ENCODE measurements at regions not wholly inside any gene's neighbourhood (a gene's known extent, or its start where the extent isn't known, plus 50 kb on each side); places are given as distances from the start of the nearest gene placed in this dataset.

GRCh38 chr5:165999693-166000320, 2291.6 kb upstream of the WWC1 start:
- Histone ChIP-seq H3K9me3 (ENCODE audit: control insufficient read depth, low read length) (no peaks in the 10 kb centered on the region), H3K4me3 (ENCODE audit: insufficient read depth, low read depth, low read length, poor library complexity, severe bottlenecking) (no peak overlapping the region), H3K36me3 (ENCODE audit: control insufficient read depth, insufficient read depth, low read length) (no peaks in the 10 kb centered on the region), H3K27ac (ENCODE audit: insufficient read depth, low read length, poor library complexity, severe bottlenecking) (no peak overlapping the region), H3K27me3 (replicated peaks; ENCODE audit: control insufficient read depth, insufficient read depth, low read length, poor library complexity, severe bottlenecking) (no peaks in the 10 kb centered on the region), H3K4me1 (ENCODE audit: control insufficient read depth, insufficient read depth, low read length, poor library complexity, severe bottlenecking) (no peaks in the 10 kb centered on the region)
- DNase-seq = no peak

- Histone ChIP-seq H3K27ac (ENCODE audit: insufficient read depth, low read length, poor library complexity, severe bottlenecking) (no peak overlapping the region), H3K9me3 (ENCODE audit: control insufficient read depth, low read length) (no peaks in the 10 kb centered on the region), H3K27me3 (replicated peaks; ENCODE audit: control insufficient read depth, insufficient read depth, low read length, poor library complexity, severe bottlenecking) (no peaks in the 10 kb centered on the region), H3K4me1 (ENCODE audit: control insufficient read depth, insufficient read depth, low read length, poor library complexity, severe bottlenecking) (no peaks in the 10 kb centered on the region), H3K4me3 (ENCODE audit: insufficient read depth, low read depth, low read length, poor library complexity, severe bottlenecking) (no peak overlapping the region), H3K36me3 (ENCODE audit: control insufficient read depth, insufficient read depth, low read length) (no peaks in the 10 kb centered on the region)
- no peak for DNase-seq
These were observed 2287.4 kb upstream of the WWC1 start for GRCh38 chr5:166004006-166004405.

GRCh38 chr5:166013415-166013814, 2278.0 kb upstream of the WWC1 start:
- DNase-seq = no peak
- H3K27me3 ChIP-seq (replicated peaks; ENCODE audit: control insufficient read depth, insufficient read depth, low read length, poor library complexity, severe bottlenecking) = no peaks in the 10 kb centered on the region
- H3K4me1 ChIP-seq (ENCODE audit: control insufficient read depth, insufficient read depth, low read length, poor library complexity, severe bottlenecking) = no peaks in the 10 kb centered on the region
- no peaks in the 10 kb centered on the region for H3K9me3 ChIP-seq (ENCODE audit: control insufficient read depth, low read length)
- no peak overlapping the region for H3K4me3 ChIP-seq (ENCODE audit: insufficient read depth, low read depth, low read length, poor library complexity, severe bottlenecking)
- H3K36me3 ChIP-seq (ENCODE audit: control insufficient read depth, insufficient read depth, low read length) = no peaks in the 10 kb centered on the region
- no peak overlapping the region for H3K27ac ChIP-seq (ENCODE audit: insufficient read depth, low read length, poor library complexity, severe bottlenecking)

- Histone ChIP-seq H3K4me1 (ENCODE audit: control insufficient read depth, insufficient read depth, low read length, poor library complexity, severe bottlenecking) (no peaks in the 10 kb centered on the region), H3K9me3 (ENCODE audit: control insufficient read depth, low read length) (no peaks in the 10 kb centered on the region), H3K4me3 (ENCODE audit: insufficient read depth, low read depth, low read length, poor library complexity, severe bottlenecking) (no peak overlapping the region), H3K36me3 (ENCODE audit: control insufficient read depth, insufficient read depth, low read length) (no peaks in the 10 kb centered on the region), H3K27ac (ENCODE audit: insufficient read depth, low read length, poor library complexity, severe bottlenecking) (no peak overlapping the region), H3K27me3 (replicated peaks; ENCODE audit: control insufficient read depth, insufficient read depth, low read length, poor library complexity, severe bottlenecking) (no peaks in the 10 kb centered on the region)
- DNase-seq = no peak
These were observed 2277.2 kb upstream of the WWC1 start for GRCh38 chr5:166014256-166014655.

- Histone ChIP-seq H3K27me3 (replicated peaks; ENCODE audit: control insufficient read depth, insufficient read depth, low read length, poor library complexity, severe bottlenecking) (no peaks in the 10 kb centered on the region), H3K36me3 (ENCODE audit: control insufficient read depth, insufficient read depth, low read length) (no peaks in the 10 kb centered on the region), H3K9me3 (ENCODE audit: control insufficient read depth, low read length) (no peaks in the 10 kb centered on the region), H3K4me1 (ENCODE audit: control insufficient read depth, insufficient read depth, low read length, poor library complexity, severe bottlenecking) (no peaks in the 10 kb centered on the region), H3K27ac (ENCODE audit: insufficient read depth, low read length, poor library complexity, severe bottlenecking) (no peak overlapping the region), H3K4me3 (ENCODE audit: insufficient read depth, low read depth, low read length, poor library complexity, severe bottlenecking) (no peak overlapping the region)
- no peak for DNase-seq
These were observed 2272.7 kb upstream of the WWC1 start for GRCh38 chr5:166018716-166019115.

GRCh38 chr5:166022065-166022464, 2269.4 kb upstream of the WWC1 start:
- DNase-seq = no peak
- Histone ChIP-seq H3K36me3 (ENCODE audit: control insufficient read depth, insufficient read depth, low read length) (no peaks in the 10 kb centered on the region), H3K27ac (ENCODE audit: insufficient read depth, low read length, poor library complexity, severe bottlenecking) (no peak overlapping the region), H3K27me3 (replicated peaks; ENCODE audit: control insufficient read depth, insufficient read depth, low read length, poor library complexity, severe bottlenecking) (no peaks in the 10 kb centered on the region), H3K4me3 (ENCODE audit: insufficient read depth, low read depth, low read length, poor library complexity, severe bottlenecking) (no peak overlapping the region), H3K4me1 (ENCODE audit: control insufficient read depth, insufficient read depth, low read length, poor library complexity, severe bottlenecking) (no peaks in the 10 kb centered on the region), H3K9me3 (ENCODE audit: control insufficient read depth, low read length) (no peaks in the 10 kb centered on the region)

- DNase-seq = no peak
- no peaks in the 10 kb centered on the region for H3K9me3 ChIP-seq (ENCODE audit: control insufficient read depth, low read length)
- H3K4me1 ChIP-seq (ENCODE audit: control insufficient read depth, insufficient read depth, low read length, poor library complexity, severe bottlenecking) = no peaks in the 10 kb centered on the region
- no peak overlapping the region for H3K27ac ChIP-seq (ENCODE audit: insufficient read depth, low read length, poor library complexity, severe bottlenecking)
- H3K27me3 ChIP-seq (replicated peaks; ENCODE audit: control insufficient read depth, insufficient read depth, low read length, poor library complexity, severe bottlenecking) = no peaks in the 10 kb centered on the region
- no peaks in the 10 kb centered on the region for H3K36me3 ChIP-seq (ENCODE audit: control insufficient read depth, insufficient read depth, low read length)
- no peak overlapping the region for H3K4me3 ChIP-seq (ENCODE audit: insufficient read depth, low read depth, low read length, poor library complexity, severe bottlenecking)
These were observed 2266.5 kb upstream of the WWC1 start for GRCh38 chr5:166024970-166025369.

GRCh38 chr5:166027582-166027981, 2263.9 kb upstream of the WWC1 start:
- no peak overlapping the region for H3K4me3 ChIP-seq (ENCODE audit: insufficient read depth, low read depth, low read length, poor library complexity, severe bottlenecking)
- H3K4me1 ChIP-seq (ENCODE audit: control insufficient read depth, insufficient read depth, low read length, poor library complexity, severe bottlenecking) = no peaks in the 10 kb centered on the region
- no peak overlapping the region for H3K27ac ChIP-seq (ENCODE audit: insufficient read depth, low read length, poor library complexity, severe bottlenecking)
- no peaks in the 10 kb centered on the region for H3K9me3 ChIP-seq (ENCODE audit: control insufficient read depth, low read length)
- no peak for DNase-seq
- H3K36me3 ChIP-seq (ENCODE audit: control insufficient read depth, insufficient read depth, low read length) = no peaks in the 10 kb centered on the region
- H3K27me3 ChIP-seq (replicated peaks; ENCODE audit: control insufficient read depth, insufficient read depth, low read length, poor library complexity, severe bottlenecking) = no peaks in the 10 kb centered on the region

GRCh38 chr5:166031926-166032325, 2259.5 kb upstream of the WWC1 start:
- Histone ChIP-seq H3K4me1 (ENCODE audit: control insufficient read depth, insufficient read depth, low read length, poor library complexity, severe bottlenecking) (no peaks in the 10 kb centered on the region), H3K27ac (ENCODE audit: insufficient read depth, low read length, poor library complexity, severe bottlenecking) (no peak overlapping the region), H3K36me3 (ENCODE audit: control insufficient read depth, insufficient read depth, low read length) (no peaks in the 10 kb centered on the region), H3K4me3 (ENCODE audit: insufficient read depth, low read depth, low read length, poor library complexity, severe bottlenecking) (no peak overlapping the region), H3K9me3 (ENCODE audit: control insufficient read depth, low read length) (no peaks in the 10 kb centered on the region), H3K27me3 (replicated peaks; ENCODE audit: control insufficient read depth, insufficient read depth, low read length, poor library complexity, severe bottlenecking) (no peaks in the 10 kb centered on the region)
- no peak for DNase-seq

GRCh38 chr5:166032601-166033000, 2258.8 kb upstream of the WWC1 start:
- Histone ChIP-seq H3K9me3 (ENCODE audit: control insufficient read depth, low read length) (no peaks in the 10 kb centered on the region), H3K4me3 (ENCODE audit: insufficient read depth, low read depth, low read length, poor library complexity, severe bottlenecking) (no peak overlapping the region), H3K4me1 (ENCODE audit: control insufficient read depth, insufficient read depth, low read length, poor library complexity, severe bottlenecking) (no peaks in the 10 kb centered on the region), H3K27ac (ENCODE audit: insufficient read depth, low read length, poor library complexity, severe bottlenecking) (no peak overlapping the region), H3K36me3 (ENCODE audit: control insufficient read depth, insufficient read depth, low read length) (no peaks in the 10 kb centered on the region), H3K27me3 (replicated peaks; ENCODE audit: control insufficient read depth, insufficient read depth, low read length, poor library complexity, severe bottlenecking) (no peaks in the 10 kb centered on the region)
- DNase-seq = no peak

Measured in effector memory CD4-positive, alpha-beta T cell (primary cell).